GM18502 (cell line): ENCODE measurements at regions not wholly inside any gene's neighbourhood (a gene's known extent, or its start where the extent isn't known, plus 50 kb on each side); places are given as distances from the start of the nearest gene placed in this dataset.
"Not testable (repeated sequence)": the region's sequence is repeated elsewhere in the genome, so short reads cannot be mapped to it uniquely, and the experiment has no call there.

Experiments used
- ATAC-seq: cut with Tn5 transposase; IDR thresholded peaks from one replicate; pipeline ENCODE4 v1.9.1; 2021; ENCODE audit warnings: mild to moderate bottlenecking; ENCODE audit not compliant: unreplicated experiment, poor library complexity

- no peak for ATAC-seq
These were observed 161.9 kb upstream of the GALNT2 start for GRCh38 chr1:229905031-229905545.

- no peak for ATAC-seq
These were observed 161.4 kb upstream of the GALNT2 start for GRCh38 chr1:229905652-229906051.

GRCh38 chr1:229907884-229908638 lies 159.0 kb upstream of the GALNT2 start:
- ATAC-seq = no peak

GRCh38 chr1:229908689-229909088 lies 158.3 kb upstream of the GALNT2 start:
- no peak for ATAC-seq

GRCh38 chr1:229913489-229913888 lies 153.5 kb upstream of the GALNT2 start:
- no peak for ATAC-seq

- not testable (repeated sequence) for ATAC-seq
These were observed 147.6 kb upstream of the GALNT2 start for GRCh38 chr1:229919488-229919887.

- no peak for ATAC-seq
These were observed 146.4 kb upstream of the GALNT2 start for GRCh38 chr1:229920683-229921082.

GRCh38 chr1:229922249-229922648 lies 144.8 kb upstream of the GALNT2 start:
- no peak for ATAC-seq

- ATAC-seq = no peak
These were observed 142.4 kb upstream of the GALNT2 start for GRCh38 chr1:229924639-229925038.

GRCh38 chr1:229928767-229929166 lies 138.3 kb upstream of the GALNT2 start:
- no peak for ATAC-seq

GRCh38 chr1:229931751-229932150 lies 135.3 kb upstream of the GALNT2 start:
- ATAC-seq = not testable (repeated sequence)

- not testable (repeated sequence) for ATAC-seq
These were observed 131.9 kb upstream of the GALNT2 start for GRCh38 chr1:229935157-229935556.

GRCh38 chr1:229938551-229938950 lies 128.5 kb upstream of the GALNT2 start:
- ATAC-seq = no peak

- no peak for ATAC-seq
These were observed 126.4 kb upstream of the GALNT2 start for GRCh38 chr1:229940684-229941083.

- ATAC-seq = no peak
These were observed 125.9 kb upstream of the GALNT2 start for GRCh38 chr1:229941160-229941559.

- no peak for ATAC-seq
These were observed 125.2 kb upstream of the GALNT2 start for GRCh38 chr1:229941831-229942230.

- ATAC-seq = no peak
These were observed 124.5 kb upstream of the GALNT2 start for GRCh38 chr1:229942501-229942900.

GRCh38 chr1:229943148-229943714 lies 123.8 kb upstream of the GALNT2 start:
- no peak for ATAC-seq

- ATAC-seq = no peak
These were observed 122.9 kb upstream of the GALNT2 start for GRCh38 chr1:229943988-229944743.

GRCh38 chr1:229945795-229946194 lies 121.2 kb upstream of the GALNT2 start:
- no peak for ATAC-seq

GRCh38 chr1:229947968-229948367 lies 119.1 kb upstream of the GALNT2 start:
- ATAC-seq = no peak
